Transverse colon (tissue), 4 donors: ENCODE measurements at regions not wholly inside any gene's neighbourhood (a gene's known extent, or its start where the extent isn't known, plus 50 kb on each side); places are given as distances from the start of the nearest gene placed in this dataset.

Experiments used
- CTCF ChIP-seq, 5 experiments: fragments of 200-600 bp in 3 of 5; fragments of 450-650 bp in 2 of 5; sonication (generic) in 3 of 5; IDR thresholded peaks; 1 replicate in 2 of 5; 2 replicates in 3 of 5; pipeline ENCODE4 v1.5.1; 2016 to 2017; ENCODE audit warnings: antibody characterized with exemption in 5 of 5, inconsistent platforms in 3 of 5, mild to moderate bottlenecking in 2 of 5, moderate library complexity in 1 of 5
- POLR2A ChIP-seq: fragments of 450-650 bp; IDR thresholded peaks from one replicate; pipeline ENCODE4 v1.6.1; 2016; ENCODE audit warnings: antibody characterized with exemption, mild to moderate bottlenecking, moderate library complexity
- POLR2AphosphoS5 ChIP-seq, 3 donors: sonication (generic); formaldehyde crosslinking; IDR thresholded peaks; one replicate each; pipeline ENCODE4 v1.6.1; 2016; ENCODE audit warnings: antibody characterized with exemption in 3 of 3

GRCh38 chrX:143994206-143994605, 110.3 kb downstream of the UBE2NL start:
- no peak for TF ChIP-seq POLR2A
- TF ChIP-seq POLR2AphosphoS5 (IDR thresholded peaks at IDR 0.05) = no peak
- no peak for TF ChIP-seq CTCF (IDR thresholded peaks at IDR 0.05)
